Natural killer cell (primary cell): ENCODE measurements at regions not wholly inside any gene's neighbourhood (a gene's known extent, or its start where the extent isn't known, plus 50 kb on each side); places are given as distances from the start of the nearest gene placed in this dataset.

ENCODE experiments used
- ATAC-seq, 3 donors: fragments of 150-1000 bp in 2 of 3; fragments of 200-7000 bp in 1 of 3; cut with Tn5 transposase; 1 replicate in 1 of 3; 2 replicates in 2 of 3; pipeline ENCODE4 v1.10.0; 2021; ENCODE audit warnings: mild to moderate bottlenecking in 2 of 3, moderate library complexity in 2 of 3
- DNase-seq, 2 donors: peaks; one replicate each; pipeline versions ENCODE4 v3.0.0 to v3.0.0-alpha.2; 2013 to 2021; ENCODE audit warnings: mixed read lengths in 1 of 2
- H3K27ac ChIP-seq: one replicate; pipeline ENCODE4 v1.5.1; 2013; ENCODE audit warnings: mild to moderate bottlenecking, low read length
- H3K27me3 ChIP-seq: one replicate; pipeline ENCODE4 v1.6.1; 2013; ENCODE audit warnings: low read length; ENCODE audit not compliant: control insufficient read depth, insufficient read depth
- H3K36me3 ChIP-seq: one replicate; pipeline ENCODE4 v1.6.1; 2013; ENCODE audit warnings: low read length; ENCODE audit not compliant: control insufficient read depth, insufficient read depth
- H3K4me1 ChIP-seq: one replicate; pipeline ENCODE4 v1.6.1; 2013; ENCODE audit warnings: low read length; ENCODE audit not compliant: control insufficient read depth, insufficient read depth
- H3K4me3 ChIP-seq: one replicate; pipeline ENCODE4 v1.5.1; 2013; ENCODE audit warnings: low read length
- H3K9me3 ChIP-seq: one replicate; pipeline ENCODE4 v1.6.1; 2013; ENCODE audit warnings: low read length; ENCODE audit not compliant: control insufficient read depth, insufficient read depth
- H3K27ac Mint-ChIP-seq, 2 donors: one replicate each; pipeline ENCODE4 v1.8.0; 2022; ENCODE audit warnings: mild to moderate bottlenecking in 2 of 2, mixed read lengths in 2 of 2, moderate library complexity in 1 of 2
- H3K27me3 Mint-ChIP-seq, 2 donors: one replicate each; pipeline ENCODE4 v1.8.0; 2022; ENCODE audit warnings: low read depth in 2 of 2, mixed read lengths in 2 of 2
- H3K36me3 Mint-ChIP-seq: one replicate; pipeline ENCODE4 v1.8.0; 2022; ENCODE audit warnings: mixed read lengths
- H3K4me1 Mint-ChIP-seq, 2 donors: one replicate each; pipeline ENCODE4 v1.8.0; 2022; ENCODE audit warnings: mixed read lengths in 2 of 2
- H3K4me3 Mint-ChIP-seq: one replicate; pipeline ENCODE4 v1.8.0; 2022; ENCODE audit warnings: mild to moderate bottlenecking, moderate library complexity, mixed read lengths
- H3K9me3 Mint-ChIP-seq, 2 donors: one replicate each; pipeline ENCODE4 v1.8.0; 2022; ENCODE audit warnings: mixed read lengths in 2 of 2
- CTCF ChIP-seq: fragments of 200-600 bp; IDR thresholded peaks from one replicate; pipeline ENCODE4 v1.8.0; 2022; ENCODE audit warnings: antibody characterized with exemption
- WGBS: methylation state at CpG from one replicate; pipeline ENCODE4 v1.1.7; 2013; ENCODE audit warnings: missing lambda C conversion rate; ENCODE audit not compliant: insufficient coverage; 5-methylcytosine and 5-hydroxymethylcytosine counted together
- intact Hi-C: fragments of 100-400 bp; cut with micrococcal nuclease; formaldehyde crosslinking; loops from one replicate; pipeline ENCODE4 v1.14.2; 2022

- ATAC-seq, result no peak
- no peaks in the 10 kb centered on the region for H3K9me3 Mint-ChIP-seq
- H3K27me3 Mint-ChIP-seq, result peaks cover 0 to 6% of the 10 kb centered on the region in 2 donors
- no peak for DNase-seq
- no peaks in the 10 kb centered on the region for H3K9me3 ChIP-seq
- WGBS, result 99% methylated on average over 2 of the region's 2 CpGs
- TF ChIP-seq CTCF, result no peak
- no peak overlapping the region for H3K27ac Mint-ChIP-seq
- no peak overlapping the region for H3K4me3 ChIP-seq
- no peaks in the 10 kb centered on the region for H3K4me1 Mint-ChIP-seq
- intact Hi-C loops, result no loop called here
- H3K27me3 ChIP-seq, result no peaks in the 10 kb centered on the region
- H3K36me3 Mint-ChIP-seq, result no peaks in the 10 kb centered on the region
- no peak overlapping the region for H3K27ac ChIP-seq
- H3K36me3 ChIP-seq, result no peaks in the 10 kb centered on the region
- H3K4me1 ChIP-seq, result no peaks in the 10 kb centered on the region
- no peak overlapping the region for H3K4me3 Mint-ChIP-seq
These were observed 240.6 kb downstream of the RBM19 start for GRCh38 chr12:113725557-113725876.

GRCh38 chr12:113724794-113725556 lies 241.2 kb downstream of the RBM19 start:
- DNase-seq (no peak), ATAC-seq (no peak)
- no peaks in the 10 kb centered on the region for H3K4me1 ChIP-seq
- intact Hi-C loops, result no loop called here
- Mint-ChIP-seq H3K27me3 (peaks cover 0 to 2% of the 10 kb centered on the region in 2 donors), H3K4me3 (no peak overlapping the region), H3K27ac (no peak overlapping the region), H3K36me3 (no peaks in the 10 kb centered on the region), H3K9me3 (no peaks in the 10 kb centered on the region), H3K4me1 (no peaks in the 10 kb centered on the region)
- H3K9me3 ChIP-seq, result no peaks in the 10 kb centered on the region
- no peaks in the 10 kb centered on the region for H3K27me3 ChIP-seq
- WGBS, result 85% methylated on average over 34 of the region's 34 CpGs
- no peak for TF ChIP-seq CTCF
- H3K27ac ChIP-seq, result no peak overlapping the region
- H3K4me3 ChIP-seq, result no peak overlapping the region
- no peaks in the 10 kb centered on the region for H3K36me3 ChIP-seq

- no peaks in the 10 kb centered on the region for H3K4me1 Mint-ChIP-seq
- Histone ChIP-seq H3K4me3 (no peak overlapping the region), H3K9me3 (no peaks in the 10 kb centered on the region), H3K27me3 (no peaks in the 10 kb centered on the region), H3K4me1 (no peaks in the 10 kb centered on the region), H3K36me3 (no peaks in the 10 kb centered on the region), H3K27ac (no peak overlapping the region)
- ATAC-seq (no peak), DNase-seq (no peak)
- H3K27ac Mint-ChIP-seq, result no peak overlapping the region
- WGBS, result 82% methylated on average over 4 of the region's 4 CpGs
- intact Hi-C loops, result no loop called here
- no peaks in the 10 kb centered on the region for H3K9me3 Mint-ChIP-seq
- no peaks in the 10 kb centered on the region for H3K27me3 Mint-ChIP-seq
- no peaks in the 10 kb centered on the region for H3K36me3 Mint-ChIP-seq
- no peak overlapping the region for H3K4me3 Mint-ChIP-seq
- no peak for TF ChIP-seq CTCF
These were observed 242.5 kb downstream of the RBM19 start for GRCh38 chr12:113723631-113724030.

GRCh38 chr12:113722747-113723146 lies 243.4 kb downstream of the RBM19 start:
- no peaks in the 10 kb centered on the region for H3K27me3 Mint-ChIP-seq
- H3K4me1 Mint-ChIP-seq, result no peaks in the 10 kb centered on the region
- H3K36me3 Mint-ChIP-seq, result no peaks in the 10 kb centered on the region
- no peak overlapping the region for H3K4me3 ChIP-seq
- no peaks in the 10 kb centered on the region for H3K9me3 Mint-ChIP-seq
- H3K27ac ChIP-seq, result no peak overlapping the region
- H3K36me3 ChIP-seq, result no peaks in the 10 kb centered on the region
- no peak overlapping the region for H3K4me3 Mint-ChIP-seq
- no peaks in the 10 kb centered on the region for H3K9me3 ChIP-seq
- DNase-seq (no peak), ATAC-seq (no peak)
- H3K27ac Mint-ChIP-seq, result no peak overlapping the region
- intact Hi-C loops, result no loop called here
- H3K27me3 ChIP-seq, result no peaks in the 10 kb centered on the region
- WGBS, result 78% methylated on average over 5 of the region's 5 CpGs
- no peaks in the 10 kb centered on the region for H3K4me1 ChIP-seq
- no peak for TF ChIP-seq CTCF
